HEK293T (cell line): ENCODE measurements at regions not wholly inside any gene's neighbourhood (a gene's known extent, or its start where the extent isn't known, plus 50 kb on each side); places are given as distances from the start of the nearest gene placed in this dataset.

Experiments used
- CTCF ChIA-PET: fragments of 350-600 bp; formaldehyde crosslinking; extraction: SDS; loops from one replicate; lab custom pipeline; 2021; ENCODE audit warnings: antibody characterized with exemption, inconsistent platforms; lab: Yijun Ruan, JAX
- POLR2A ChIA-PET: fragments of 350-600 bp; formaldehyde crosslinking; extraction: SDS; loops from one replicate; lab custom pipeline; 2020; ENCODE audit warnings: antibody characterized with exemption, inconsistent platforms; lab: Yijun Ruan, JAX
- DNase-seq: peaks from one replicate; pipeline ENCODE4 v3.0.0; 2012; ENCODE audit warnings: mixed read lengths; ENCODE audit errors: extremely low spot score
- ARNT ChIP-seq: fragments of 450-650 bp; IDR thresholded peaks from 2 replicates; pipeline ENCODE4 v1.6.1; 2017; ENCODE audit warnings: mild to moderate bottlenecking
- BHLHE40 ChIP-seq: fragments of 450-650 bp; IDR thresholded peaks from 2 replicates; pipeline ENCODE4 v1.6.1; 2016; ENCODE audit warnings: mild to moderate bottlenecking, moderate library complexity, borderline replicate concordance
- CTBP1 ChIP-seq: fragments of 450-650 bp; IDR thresholded peaks from 2 replicates; pipeline ENCODE4 v1.6.1; 2016; ENCODE audit warnings: borderline replicate concordance
- ELF4 ChIP-seq: fragments of 450-650 bp; IDR thresholded peaks from 2 replicates; pipeline ENCODE4 v1.6.1; 2017; ENCODE audit warnings: antibody characterized with exemption
- FOXA1 ChIP-seq: fragments of 450-650 bp; IDR thresholded peaks from 2 replicates; pipeline ENCODE4 v1.6.1; 2016; ENCODE audit warnings: mild to moderate bottlenecking
- FOXK2 ChIP-seq: fragments of 450-650 bp; IDR thresholded peaks from 2 replicates; pipeline ENCODE4 v1.6.1; 2016; ENCODE audit warnings: mild to moderate bottlenecking
- FOXM1 ChIP-seq: fragments of 450-650 bp; IDR thresholded peaks from 2 replicates; pipeline ENCODE4 v1.6.1; 2017; ENCODE audit warnings: mild to moderate bottlenecking, borderline replicate concordance
- HDGF ChIP-seq: fragments of 450-650 bp; IDR thresholded peaks from 2 replicates; pipeline ENCODE4 v1.6.1; 2017; ENCODE audit warnings: antibody characterized with exemption, borderline replicate concordance
- L3MBTL2 ChIP-seq: fragments of 450-650 bp; conservative IDR thresholded peaks from 2 replicates; pipeline ENCODE4 v1.6.1; 2016; ENCODE audit warnings: mild to moderate bottlenecking
- LEF1 ChIP-seq: fragments of 450-650 bp; IDR thresholded peaks from 2 replicates; pipeline ENCODE4 v1.6.1; 2017; ENCODE audit warnings: mild to moderate bottlenecking, borderline replicate concordance
- NFRKB ChIP-seq: fragments of 450-650 bp; IDR thresholded peaks from 2 replicates; pipeline ENCODE4 v1.6.1; 2016; ENCODE audit warnings: mild to moderate bottlenecking, moderate library complexity
- PKNOX1 ChIP-seq: fragments of 450-650 bp; IDR thresholded peaks from 2 replicates; pipeline ENCODE4 v1.6.1; 2016
- SP1 ChIP-seq: fragments of 450-650 bp; IDR thresholded peaks from 2 replicates; pipeline ENCODE4 v1.6.1; 2017
- SUZ12 ChIP-seq: fragments of 450-650 bp; IDR thresholded peaks from 2 replicates; pipeline ENCODE4 v1.6.1; 2016; ENCODE audit warnings: mild to moderate bottlenecking
- TARDBP ChIP-seq: fragments of 450-650 bp; IDR thresholded peaks from 2 replicates; pipeline ENCODE4 v1.6.1; 2016
- ZNF384 ChIP-seq: fragments of 450-650 bp; IDR thresholded peaks from 2 replicates; pipeline ENCODE4 v1.6.1; 2016

DNA sequence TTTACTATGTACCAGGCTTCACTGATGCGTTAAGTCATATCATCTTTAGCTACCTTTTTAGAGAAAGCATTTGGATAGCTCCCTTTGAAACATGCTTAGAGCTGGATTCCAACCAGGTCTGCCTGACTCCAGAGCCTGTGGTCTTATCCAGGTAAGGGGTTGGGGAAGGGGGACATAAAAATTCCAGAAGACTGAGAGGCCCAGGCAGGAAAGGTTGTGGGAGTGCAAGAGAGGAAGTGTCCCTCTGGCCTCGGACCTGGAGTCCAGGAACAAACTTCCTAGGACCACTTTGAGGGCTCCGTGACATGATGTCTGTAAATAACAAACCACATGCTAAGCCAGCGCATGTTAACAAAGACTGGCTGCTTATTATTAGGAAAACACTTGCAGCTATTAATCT, 163.0 kb upstream of the KCNG1 start:
- TF ChIP-seq CTBP1 (no peak), FOXA1 (no peak), SUZ12 (no peak), HDGF (no peak), SP1 (no peak), ZNF384 (no peak), ARNT (no peak), ELF4 (no peak), BHLHE40 (no peak), TARDBP (no peak), NFRKB (no peak), PKNOX1 (no peak), FOXM1 (no peak)
- CTCF ChIA-PET = no interaction called here
- no peak for DNase-seq
- POLR2A ChIA-PET = no interaction called here

GRCh38 chr20:51185277-51185676, 162.4 kb upstream of the KCNG1 start:
- CTCF ChIA-PET = no interaction called here
- POLR2A ChIA-PET = no interaction called here
- no peak for DNase-seq
- TF ChIP-seq BHLHE40 (no peak), FOXA1 (no peak), L3MBTL2 (no peak), HDGF (no peak), TARDBP (no peak), ZNF384 (no peak), FOXM1 (no peak), LEF1 (no peak), FOXK2 (no peak), SP1 (no peak), NFRKB (no peak), PKNOX1 (no peak), ELF4 (no peak), CTBP1 (no peak), SUZ12 (no peak)

DNA sequence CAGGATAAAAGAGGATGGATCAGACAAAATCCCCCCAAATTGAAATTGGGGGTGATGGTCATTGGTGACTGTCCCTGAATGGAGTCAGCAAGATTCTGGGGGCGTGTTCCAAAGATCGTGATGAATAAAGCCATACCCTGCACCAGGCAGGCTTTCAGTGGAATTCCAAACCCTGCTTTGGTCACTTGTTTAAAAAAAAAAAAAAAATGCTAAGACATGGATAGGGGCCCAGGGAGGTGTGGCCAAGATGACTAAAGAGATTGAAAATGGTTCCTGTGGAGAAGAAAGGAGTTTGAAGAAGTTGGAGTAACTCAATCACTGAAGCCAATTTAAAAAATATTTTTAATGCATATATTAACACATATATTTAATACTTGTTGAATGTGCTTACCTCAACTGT, 161.4 kb upstream of the KCNG1 start:
- no peak for DNase-seq
- CTCF ChIA-PET = no interaction called here
- TF ChIP-seq ARNT (no peak), ZNF384 (no peak), ELF4 (no peak), NFRKB (no peak), HDGF (no peak)

GRCh38 chr20:51183451-51183850, 160.5 kb upstream of the KCNG1 start:
- no peak for DNase-seq
- TF ChIP-seq ARNT (no peak), LEF1 (no peak), FOXM1 (no peak), CTBP1 (no peak), FOXK2 (no peak), PKNOX1 (no peak), TARDBP (no peak), ELF4 (no peak), SUZ12 (no peak), ZNF384 (no peak), FOXA1 (no peak)
- ChIA-PET POLR2A (no interaction called here), CTCF (no interaction called here)

More for the DNA sequence above, 161.4 kb upstream of the KCNG1 start:
- POLR2A ChIA-PET = no interaction called here

DNA sequence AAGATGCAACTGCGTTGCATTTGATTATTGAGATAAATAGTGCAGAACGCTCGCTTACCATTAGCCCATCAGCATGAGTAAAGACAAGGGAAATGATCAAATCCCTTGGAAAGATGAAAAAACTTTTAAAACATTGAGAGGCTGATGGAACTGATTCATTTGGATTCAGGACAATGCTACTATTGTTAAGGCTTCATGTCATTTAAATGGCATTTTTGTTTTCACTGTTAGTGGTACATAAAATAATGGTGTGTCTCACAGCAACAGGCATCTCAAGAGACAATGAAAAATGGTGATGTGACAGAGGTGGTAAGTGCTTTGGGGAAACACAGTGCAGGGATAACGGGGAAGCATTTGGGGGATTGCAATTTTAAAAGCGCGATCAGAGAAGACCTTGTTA, 159.7 kb upstream of the KCNG1 start:
- ChIA-PET CTCF (no interaction called here), POLR2A (no interaction called here)
- TF ChIP-seq SP1 = no peak
- TF ChIP-seq NFRKB = no peak
- TF ChIP-seq FOXK2 = no peak
- TF ChIP-seq TARDBP = no peak
- no peak for TF ChIP-seq CTBP1
- TF ChIP-seq SUZ12 = no peak
- no peak for TF ChIP-seq LEF1
- no peak for TF ChIP-seq HDGF
- TF ChIP-seq ELF4 = no peak
- TF ChIP-seq FOXM1 = no peak
- no peak for TF ChIP-seq ARNT
- no peak for TF ChIP-seq ZNF384
- no peak for TF ChIP-seq BHLHE40
- no peak for TF ChIP-seq L3MBTL2
- TF ChIP-seq FOXA1 = no peak
- TF ChIP-seq PKNOX1 = no peak
- no peak for DNase-seq

DNA sequence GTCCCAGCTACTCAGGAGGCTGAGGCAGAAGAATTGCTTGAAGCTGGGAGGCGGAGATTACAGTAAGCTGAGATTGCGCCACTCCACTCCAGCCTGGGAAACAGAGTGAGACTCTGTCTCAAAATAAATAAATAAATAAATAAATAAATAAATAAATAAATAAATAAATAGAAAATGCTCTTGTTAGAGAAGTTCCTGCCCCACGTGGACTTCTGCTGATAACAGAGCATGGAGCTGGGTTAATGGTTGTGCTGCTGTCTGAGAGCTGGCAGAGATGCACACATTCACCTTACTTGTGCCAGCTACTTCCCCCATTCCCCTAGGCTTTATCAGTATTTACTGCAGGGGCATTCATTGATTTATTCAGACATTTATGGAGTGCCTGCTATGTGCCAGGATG, 155.2 kb upstream of the KCNG1 start:
- DNase-seq = no peak
- TF ChIP-seq TARDBP = no peak
- CTCF ChIA-PET = no interaction called here
- POLR2A ChIA-PET = no interaction called here
